H1 (cell line): ENCODE measurements at regions not wholly inside any gene's neighbourhood (a gene's known extent, or its start where the extent isn't known, plus 50 kb on each side); places are given as distances from the start of the nearest gene placed in this dataset.

Source experiments
- BRCA1 ChIP-seq: IDR thresholded peaks from 2 replicates; pipeline ENCODE4 v1.6.1; 2012; ENCODE audit warnings: low read depth, low read length, improper control_type of control experiment
- CHD1 ChIP-seq: IDR thresholded peaks from 2 replicates; pipeline ENCODE4 v1.6.1; 2012; ENCODE audit warnings: low read depth, low read length, improper control_type of control experiment
- CHD2 ChIP-seq: IDR thresholded peaks from 2 replicates; pipeline ENCODE4 v1.6.1; 2012; ENCODE audit warnings: low read length, improper control_type of control experiment
- CHD7 ChIP-seq: fragments of 300-600 bp; sonication (generic); IDR thresholded peaks from 2 replicates; pipeline ENCODE4 v1.7.1; 2012; ENCODE audit warnings: low read length, moderate library complexity, mild to moderate bottlenecking, inconsistent platforms; ENCODE audit not compliant: insufficient replicate concordance
- SIRT6 ChIP-seq: IDR thresholded peaks from one replicate; pipeline ENCODE4 v1.7.1; 2012; ENCODE audit warnings: low read length, inconsistent platforms
- SP2 ChIP-seq: IDR thresholded peaks from 2 replicates; pipeline ENCODE4 v1.6.1; 2012; ENCODE audit warnings: mild to moderate bottlenecking, low read length, inconsistent platforms
- TBP ChIP-seq: IDR thresholded peaks from 2 replicates; pipeline ENCODE4 v1.6.1; 2011; ENCODE audit warnings: low read depth, low read length, improper control_type of control experiment
- USF2 ChIP-seq: IDR thresholded peaks from 2 replicates; pipeline ENCODE4 v1.6.1; 2011; ENCODE audit warnings: low read length, improper control_type of control experiment
- ZNF274 ChIP-seq: IDR thresholded peaks from 2 replicates; pipeline ENCODE4 v1.7.0; 2012; ENCODE audit warnings: low read length, borderline replicate concordance; ENCODE audit errors: extremely low read depth

- TF ChIP-seq CHD7: no peak
- no peak for TF ChIP-seq ZNF274
- TF ChIP-seq TBP: no peak
- TF ChIP-seq USF2: no peak
- TF ChIP-seq BRCA1: no peak
- no peak for TF ChIP-seq CHD1
- no peak for TF ChIP-seq CHD2
- TF ChIP-seq SIRT6: no peak
- no peak for TF ChIP-seq SP2
- TF ChIP-seq, all 59 proteins: peak for 0
These were observed 464.6 kb upstream of the PKN2 start (continued) for GRCh38 chr1:88219521-88219920.
